Endothelial cell of umbilical vein (primary cell): ENCODE measurements at regions not wholly inside any gene's neighbourhood (a gene's known extent, or its start where the extent isn't known, plus 50 kb on each side); places are given as distances from the start of the nearest gene placed in this dataset.

ENCODE experiments used
- CTCF ChIP-seq, 2 donors: IDR thresholded peaks; 1 replicate in 1 of 2; 2 replicates in 1 of 2; pipeline ENCODE4 v1.5.1; 2011; ENCODE audit warnings: low read length in 2 of 2, mild to moderate bottlenecking in 2 of 2, moderate library complexity in 2 of 2, control low read depth in 1 of 2, inconsistent platforms in 1 of 2, low read depth in 1 of 2; ENCODE audit not compliant: insufficient read depth in 1 of 2; ENCODE audit errors: extremely low read depth in 1 of 2
- EZH2 ChIP-seq: IDR thresholded peaks from 2 replicates; pipeline ENCODE4 v1.6.1; 2012; ENCODE audit warnings: borderline replicate concordance, low read depth, mild to moderate bottlenecking, moderate library complexity, low read length, inconsistent platforms; ENCODE audit not compliant: severe bottlenecking
- FOS ChIP-seq: IDR thresholded peaks from 2 replicates; pipeline ENCODE4 v1.6.1; 2011; ENCODE audit warnings: mild to moderate bottlenecking, low read length, moderate library complexity, borderline replicate concordance; ENCODE audit not compliant: insufficient read depth
- GATA2 ChIP-seq: IDR thresholded peaks from 2 replicates; pipeline ENCODE4 v1.7.0; 2011; ENCODE audit warnings: low read depth, mild to moderate bottlenecking, moderate library complexity, mixed read lengths, low read length; ENCODE audit not compliant: insufficient read length, insufficient read depth
- JUN ChIP-seq: IDR thresholded peaks from 2 replicates; pipeline ENCODE4 v1.6.1; 2011; ENCODE audit warnings: borderline replicate concordance, low read depth; ENCODE audit not compliant: insufficient read length, insufficient read depth
- MAX ChIP-seq: IDR thresholded peaks from 2 replicates; pipeline ENCODE4 v1.6.1; 2011; ENCODE audit not compliant: insufficient read depth, insufficient read length
- MYC ChIP-seq: IDR thresholded peaks from one replicate; pipeline ENCODE4 v1.6.1; 2011; ENCODE audit warnings: mild to moderate bottlenecking, low read depth, low read length
- POLR2A ChIP-seq: IDR thresholded peaks from 2 replicates; pipeline ENCODE4 v1.6.1; 2012; ENCODE audit warnings: low read depth, mild to moderate bottlenecking, control low read depth, low read length
- POLR2AphosphoS5 ChIP-seq: IDR thresholded peaks from 2 replicates; pipeline ENCODE4 v1.6.1; 2012; ENCODE audit warnings: low read depth, mild to moderate bottlenecking, control low read depth, low read length, moderate library complexity; ENCODE audit not compliant: insufficient read depth

- TF ChIP-seq CTCF (IDR thresholded peaks at IDR 0.05; ENCODE audit: extremely low read depth in 1 of 2, insufficient read depth in 1 of 2, low read depth in 1 of 2, low read length in 2 of 2): no peak
- no peak for TF ChIP-seq EZH2
- no peak for TF ChIP-seq POLR2AphosphoS5
- no peak for TF ChIP-seq MAX
- TF ChIP-seq POLR2A: no peak
- TF ChIP-seq FOS: no peak
- TF ChIP-seq JUN: no peak
- no peak for TF ChIP-seq MYC
- TF ChIP-seq GATA2: no peak
These were observed 170.1 kb upstream of the GBE1 start for GRCh38 chr3:81931265-81932251.
